CD14-positive monocyte (primary cell): ENCODE measurements at regions not wholly inside any gene's neighbourhood (a gene's known extent, or its start where the extent isn't known, plus 50 kb on each side); places are given as distances from the start of the nearest gene placed in this dataset.

Source experiments
- DNase-seq, 3 donors: peaks; one replicate each; pipeline ENCODE4 v3.0.0-alpha.2; 2011 to 2022
- H2AFZ ChIP-seq: 2 replicates; pipeline ENCODE4 v1.6.0; 2012; ENCODE audit warnings: mild to moderate bottlenecking, low read depth, low read length, inconsistent platforms; ENCODE audit not compliant: insufficient read depth, poor library complexity, severe bottlenecking
- H3K27ac ChIP-seq, 2 donors: 1 replicate in 1 of 2; 2 replicates in 1 of 2; pipeline ENCODE4 v1.5.1; 2012 to 2013; ENCODE audit warnings: low read length in 2 of 2, control low read depth in 1 of 2, inconsistent platforms in 1 of 2, low read depth in 1 of 2, mild to moderate bottlenecking in 1 of 2
- H3K27me3 ChIP-seq, 2 donors: one replicate each; pipeline versions ENCODE4 v1.6.0 to v1.6.1; 2011 to 2013; ENCODE audit warnings: low read length in 2 of 2; ENCODE audit not compliant: control insufficient read depth in 2 of 2, insufficient read depth in 2 of 2
- H3K36me3 ChIP-seq, 2 donors: replicated peaks in 1 of 2; 1 replicate in 1 of 2; 2 replicates in 1 of 2; pipeline versions ENCODE4 v1.5.1 to v1.6.1; 2012 to 2013; ENCODE audit warnings: low read length in 2 of 2, control low read depth in 1 of 2, inconsistent platforms in 1 of 2, mild to moderate bottlenecking in 1 of 2; ENCODE audit not compliant: insufficient read depth in 2 of 2, control insufficient read depth in 1 of 2
- H3K4me1 ChIP-seq, 2 donors: 1 replicate in 1 of 2; 2 replicates in 1 of 2; pipeline versions ENCODE4 v1.5.1 to v1.6.1; 2012 to 2013; ENCODE audit warnings: low read length in 2 of 2, control low read depth in 1 of 2, inconsistent platforms in 1 of 2, mild to moderate bottlenecking in 1 of 2, moderate library complexity in 1 of 2; ENCODE audit not compliant: insufficient read depth in 2 of 2, control insufficient read depth in 1 of 2
- H3K4me2 ChIP-seq: replicated peaks from 2 replicates; pipeline ENCODE3; 2012; ENCODE audit warnings: low read length, moderate library complexity, mild to moderate bottlenecking; ENCODE audit not compliant: poor library complexity, severe bottlenecking; ENCODE audit errors: extremely low read depth
- H3K4me3 ChIP-seq, 3 experiments: fragments of 200-600 bp in 1 of 3; sonication (generic) in 1 of 3; replicated peaks in 1 of 3; 1 replicate in 2 of 3; 2 replicates in 1 of 3; pipeline ENCODE4 v1.5.1; 2011 to 2013; ENCODE audit warnings: low read length in 3 of 3, mild to moderate bottlenecking in 3 of 3, control low read depth in 2 of 3, low read depth in 2 of 3, inconsistent platforms in 1 of 3, moderate library complexity in 1 of 3
- H3K79me2 ChIP-seq: 2 replicates; pipeline ENCODE4 v1.6.0; 2012; ENCODE audit warnings: mild to moderate bottlenecking, control low read depth, inconsistent platforms, low read length, moderate library complexity; ENCODE audit not compliant: insufficient read depth
- H3K9ac ChIP-seq: 2 replicates; pipeline ENCODE4 v1.6.0; 2017; ENCODE audit warnings: low read length, mild to moderate bottlenecking; ENCODE audit not compliant: insufficient read depth, poor library complexity, severe bottlenecking
- H3K9me3 ChIP-seq, 2 donors: replicated peaks in 1 of 2; 1 replicate in 1 of 2; 2 replicates in 1 of 2; pipeline versions ENCODE4 v1.5.1 to v1.6.1; 2012 to 2013; ENCODE audit warnings: low read length in 2 of 2, control low read depth in 1 of 2; ENCODE audit not compliant: control insufficient read depth in 1 of 2, insufficient read depth in 1 of 2
- H4K20me1 ChIP-seq: 2 replicates; pipeline ENCODE4 v1.6.0; 2012; ENCODE audit warnings: mild to moderate bottlenecking, low read length, control low read depth, moderate library complexity; ENCODE audit not compliant: insufficient read depth
- H3K27ac Mint-ChIP-seq, 7 donors: one replicate each; pipeline ENCODE4 v1.8.0; 2020; ENCODE audit warnings: mild to moderate bottlenecking in 7 of 7, mixed read lengths in 7 of 7, moderate library complexity in 6 of 7, inconsistent platforms in 2 of 7
- H3K27me3 Mint-ChIP-seq, 3 donors: one replicate each; pipeline ENCODE4 v1.8.0; 2021 to 2022; ENCODE audit warnings: low read depth in 3 of 3, mild to moderate bottlenecking in 3 of 3, mixed read lengths in 3 of 3, moderate library complexity in 3 of 3, inconsistent platforms in 1 of 3
- H3K36me3 Mint-ChIP-seq, 2 donors: one replicate each; pipeline ENCODE4 v1.8.0; 2020; ENCODE audit warnings: mixed read lengths in 2 of 2, inconsistent platforms in 1 of 2, mild to moderate bottlenecking in 1 of 2
- H3K4me1 Mint-ChIP-seq: one replicate; pipeline ENCODE4 v1.8.0; 2020; ENCODE audit warnings: mild to moderate bottlenecking, mixed read lengths
- H3K4me3 Mint-ChIP-seq, 2 donors: one replicate each; pipeline ENCODE4 v1.8.0; 2020; ENCODE audit warnings: mild to moderate bottlenecking in 2 of 2, mixed read lengths in 2 of 2, moderate library complexity in 1 of 2
- H3K9me3 Mint-ChIP-seq, 7 donors: one replicate each; pipeline ENCODE4 v1.8.0; 2020 to 2022; ENCODE audit warnings: mixed read lengths in 7 of 7, mild to moderate bottlenecking in 6 of 7, moderate library complexity in 6 of 7, inconsistent platforms in 2 of 7
- WGBS: methylation state at CpG from one replicate; pipeline ENCODE4 v1.1.5; 2013; ENCODE audit warnings: missing lambda C conversion rate; ENCODE audit not compliant: insufficient coverage; 5-methylcytosine and 5-hydroxymethylcytosine counted together
- intact Hi-C, 2 donors: fragments of 100-400 bp; cut with micrococcal nuclease; formaldehyde crosslinking; loops; one replicate each; pipeline versions ENCODE4 v1.15.0 to v1.15.1; 2023
- TF ChIP-seq, protein P1 (sequence below): fragments of 200-600 bp; IDR thresholded peaks from one replicate; pipeline ENCODE4 v1.8.0; 2022; ENCODE audit warnings: antibody characterized with exemption, mild to moderate bottlenecking

GRCh38 chr5:159553792-159554191 lies 223.5 kb upstream of the IL12B start:
- intact Hi-C loops: no loop called here
- H3K27me3 Mint-ChIP-seq: peaks cover 0 to 2% (median 0%) of the 10 kb centered on the region in 3 donors
- H3K9me3 ChIP-seq: no peaks in the 10 kb centered on the region
- no peak overlapping the region for H2AFZ ChIP-seq
- no peak for DNase-seq
- no peak overlapping the region for H3K27ac Mint-ChIP-seq
- H3K4me1 ChIP-seq: no peaks in the 10 kb centered on the region
- no peaks in the 10 kb centered on the region for H3K36me3 ChIP-seq
- H3K4me3 Mint-ChIP-seq: no peak overlapping the region
- no peak overlapping the region for H3K4me3 ChIP-seq
- no peak overlapping the region for H3K4me2 ChIP-seq
- no peaks in the 10 kb centered on the region for H3K4me1 Mint-ChIP-seq
- no CpG with 5 or more reads among the region's 2 CpGs for WGBS
- H3K9ac ChIP-seq: no peak overlapping the region
- no peaks in the 10 kb centered on the region for H3K79me2 ChIP-seq
- TF ChIP-seq, protein P1, sequence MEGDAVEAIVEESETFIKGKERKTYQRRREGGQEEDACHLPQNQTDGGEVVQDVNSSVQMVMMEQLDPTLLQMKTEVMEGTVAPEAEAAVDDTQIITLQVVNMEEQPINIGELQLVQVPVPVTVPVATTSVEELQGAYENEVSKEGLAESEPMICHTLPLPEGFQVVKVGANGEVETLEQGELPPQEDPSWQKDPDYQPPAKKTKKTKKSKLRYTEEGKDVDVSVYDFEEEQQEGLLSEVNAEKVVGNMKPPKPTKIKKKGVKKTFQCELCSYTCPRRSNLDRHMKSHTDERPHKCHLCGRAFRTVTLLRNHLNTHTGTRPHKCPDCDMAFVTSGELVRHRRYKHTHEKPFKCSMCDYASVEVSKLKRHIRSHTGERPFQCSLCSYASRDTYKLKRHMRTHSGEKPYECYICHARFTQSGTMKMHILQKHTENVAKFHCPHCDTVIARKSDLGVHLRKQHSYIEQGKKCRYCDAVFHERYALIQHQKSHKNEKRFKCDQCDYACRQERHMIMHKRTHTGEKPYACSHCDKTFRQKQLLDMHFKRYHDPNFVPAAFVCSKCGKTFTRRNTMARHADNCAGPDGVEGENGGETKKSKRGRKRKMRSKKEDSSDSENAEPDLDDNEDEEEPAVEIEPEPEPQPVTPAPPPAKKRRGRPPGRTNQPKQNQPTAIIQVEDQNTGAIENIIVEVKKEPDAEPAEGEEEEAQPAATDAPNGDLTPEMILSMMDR: no peak
- no peaks in the 10 kb centered on the region for H3K9me3 Mint-ChIP-seq
- no peaks in the 10 kb centered on the region for H4K20me1 ChIP-seq
- H3K36me3 Mint-ChIP-seq: no peaks in the 10 kb centered on the region
- no peak overlapping the region for H3K27ac ChIP-seq
- H3K27me3 ChIP-seq: no peaks in the 10 kb centered on the region

GRCh38 chr5:159555084-159555483 lies 224.8 kb upstream of the IL12B start:
- DNase-seq: no peak
- no peaks in the 10 kb centered on the region for H3K36me3 ChIP-seq
- H3K27me3 Mint-ChIP-seq: peaks cover 0 to 5% (median 2%) of the 10 kb centered on the region in 3 donors
- H3K9ac ChIP-seq: no peak overlapping the region
- 75% methylated on average over 1 of the region's 1 CpG for WGBS
- H3K9me3 ChIP-seq: no peaks in the 10 kb centered on the region
- H3K4me2 ChIP-seq: no peak overlapping the region
- no peaks in the 10 kb centered on the region for H3K79me2 ChIP-seq
- H3K9me3 Mint-ChIP-seq: no peaks in the 10 kb centered on the region
- TF ChIP-seq, protein P1: no peak
- H2AFZ ChIP-seq: no peak overlapping the region
- no peaks in the 10 kb centered on the region for H3K4me1 ChIP-seq
- H3K27ac Mint-ChIP-seq: no peak overlapping the region
- H4K20me1 ChIP-seq: no peaks in the 10 kb centered on the region
- H3K36me3 Mint-ChIP-seq: no peaks in the 10 kb centered on the region
- intact Hi-C loops: no loop called here
- H3K4me1 Mint-ChIP-seq: no peaks in the 10 kb centered on the region
- no peak overlapping the region for H3K27ac ChIP-seq
- H3K27me3 ChIP-seq: no peaks in the 10 kb centered on the region
- no peak overlapping the region for H3K4me3 Mint-ChIP-seq
- no peak overlapping the region for H3K4me3 ChIP-seq
